Upper lobe of left lung (tissue), 6 donors: ENCODE measurements at regions not wholly inside any gene's neighbourhood (a gene's known extent, or its start where the extent isn't known, plus 50 kb on each side); places are given as distances from the start of the nearest gene placed in this dataset.

ENCODE experiments used
- ATAC-seq, 2 donors: fragments of 200-7000 bp; cut with Tn5 transposase; one replicate each; pipeline ENCODE4 v1.9.1; 2022; ENCODE audit warnings: mild to moderate bottlenecking in 2 of 2, moderate library complexity in 2 of 2; ENCODE audit not compliant: low FRiP score in 2 of 2
- DNase-seq, 2 donors: peaks; one replicate each; pipeline ENCODE4 v3.0.0-alpha.2; 2019 to 2020
- H3K27ac ChIP-seq, 4 donors: fragments of 200-600 bp; sonication (generic); one replicate each; pipeline ENCODE4 v1.5.1; 2016 to 2019
- H3K27me3 ChIP-seq, 4 donors: fragments of 200-600 bp; sonication (generic); one replicate each; pipeline ENCODE4 v1.5.1; 2017 to 2019
- H3K36me3 ChIP-seq, 4 donors: fragments of 200-600 bp; sonication (generic); one replicate each; pipeline ENCODE4 v1.5.1; 2016 to 2019
- H3K4me1 ChIP-seq, 4 donors: fragments of 200-600 bp; sonication (generic); one replicate each; pipeline ENCODE4 v1.5.1; 2018 to 2019
- H3K4me3 ChIP-seq, 4 donors: fragments of 200-600 bp; sonication (generic); one replicate each; pipeline ENCODE4 v1.5.1; 2017 to 2019; ENCODE audit warnings: mild to moderate bottlenecking in 2 of 4, moderate library complexity in 1 of 4
- H3K9me3 ChIP-seq, 4 donors: fragments of 200-600 bp; sonication (generic); one replicate each; pipeline ENCODE4 v1.5.1; 2018 to 2019
- EP300 ChIP-seq, 4 donors: sonication (generic); formaldehyde crosslinking; IDR thresholded peaks; one replicate each; pipeline ENCODE4 v1.5.1; 2017; ENCODE audit warnings: antibody characterized with exemption in 4 of 4, control low read depth in 2 of 4
- POLR2A ChIP-seq, 4 donors: fragments of 450-650 bp; IDR thresholded peaks; one replicate each; pipeline ENCODE4 v1.5.1; 2016 to 2017; ENCODE audit warnings: antibody characterized with exemption in 4 of 4, mild to moderate bottlenecking in 2 of 4
- POLR2AphosphoS5 ChIP-seq, 2 donors: sonication (generic); formaldehyde crosslinking; IDR thresholded peaks; one replicate each; pipeline ENCODE4 v1.5.1; 2017; ENCODE audit warnings: antibody characterized with exemption in 2 of 2
- WGBS, 2 donors: methylation state at CpG; one replicate each; pipeline ENCODE4 v1.1.5; 2017 to 2018; 5-methylcytosine and 5-hydroxymethylcytosine counted together
- TF ChIP-seq, protein P1 (sequence below), 6 experiments: fragments of 450-650 bp in 4 of 6; fragments of 200-600 bp in 2 of 6; sonication (generic) in 2 of 6; IDR thresholded peaks; one replicate each; pipeline ENCODE4 v1.5.1; 2016 to 2019; ENCODE audit warnings: antibody characterized with exemption in 6 of 6
- donor health status: DM: no; HTN: no; CAD: no; lungs with moderate emphysema.
- donor health status: DM: no; HTN: yes; CAD: no; lungs with severe emphysema.

DNA sequence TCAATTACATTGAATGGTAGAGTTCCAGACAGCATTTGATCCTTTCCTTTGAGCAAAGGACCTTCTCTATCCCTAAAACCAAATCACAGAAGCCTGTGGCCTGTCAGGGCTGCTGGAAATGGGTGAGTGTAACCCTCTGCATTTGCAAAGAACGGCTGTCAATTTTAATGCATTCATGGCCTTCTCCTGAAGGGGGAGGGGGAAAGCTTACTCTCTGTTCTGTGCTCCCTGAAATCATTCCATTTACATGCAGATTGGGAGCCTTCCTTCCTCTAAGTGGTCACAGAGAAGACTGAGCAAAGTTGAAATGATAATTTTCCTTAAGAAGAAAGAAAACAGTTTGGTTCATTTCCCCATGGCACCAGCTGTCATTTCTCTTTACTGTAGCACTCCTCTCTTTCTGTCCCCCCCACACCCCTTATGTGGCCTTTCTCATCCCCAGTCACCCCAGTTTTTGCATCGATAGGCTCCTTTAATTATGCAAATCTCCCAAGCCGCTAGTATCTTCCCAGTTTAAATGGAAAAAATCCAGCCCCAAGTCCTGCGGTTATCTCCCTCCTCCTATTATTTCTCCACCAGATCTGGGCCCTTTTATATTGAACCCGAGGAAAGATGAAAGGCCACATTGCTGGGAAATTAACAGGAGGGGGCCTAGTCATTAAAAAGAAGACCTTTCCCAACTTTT, 109.4 kb upstream of the KIRREL3 start:
- no peaks in the 10 kb centered on the region for H3K27me3 ChIP-seq
- DNase-seq (no peak), ATAC-seq (no peak)
- no peak overlapping the region for H3K27ac ChIP-seq
- H3K4me1 ChIP-seq: no peaks in the 10 kb centered on the region
- no peaks in the 10 kb centered on the region for H3K36me3 ChIP-seq
- 63 to 75% methylated on average over 5 of the region's 5 CpGs for WGBS, 2 donors
- H3K4me3 ChIP-seq: no peak overlapping the region
- TF ChIP-seq, protein P1, sequence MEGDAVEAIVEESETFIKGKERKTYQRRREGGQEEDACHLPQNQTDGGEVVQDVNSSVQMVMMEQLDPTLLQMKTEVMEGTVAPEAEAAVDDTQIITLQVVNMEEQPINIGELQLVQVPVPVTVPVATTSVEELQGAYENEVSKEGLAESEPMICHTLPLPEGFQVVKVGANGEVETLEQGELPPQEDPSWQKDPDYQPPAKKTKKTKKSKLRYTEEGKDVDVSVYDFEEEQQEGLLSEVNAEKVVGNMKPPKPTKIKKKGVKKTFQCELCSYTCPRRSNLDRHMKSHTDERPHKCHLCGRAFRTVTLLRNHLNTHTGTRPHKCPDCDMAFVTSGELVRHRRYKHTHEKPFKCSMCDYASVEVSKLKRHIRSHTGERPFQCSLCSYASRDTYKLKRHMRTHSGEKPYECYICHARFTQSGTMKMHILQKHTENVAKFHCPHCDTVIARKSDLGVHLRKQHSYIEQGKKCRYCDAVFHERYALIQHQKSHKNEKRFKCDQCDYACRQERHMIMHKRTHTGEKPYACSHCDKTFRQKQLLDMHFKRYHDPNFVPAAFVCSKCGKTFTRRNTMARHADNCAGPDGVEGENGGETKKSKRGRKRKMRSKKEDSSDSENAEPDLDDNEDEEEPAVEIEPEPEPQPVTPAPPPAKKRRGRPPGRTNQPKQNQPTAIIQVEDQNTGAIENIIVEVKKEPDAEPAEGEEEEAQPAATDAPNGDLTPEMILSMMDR (IDR thresholded peaks at IDR 0.05): no peak
- TF ChIP-seq EP300 (IDR thresholded peaks at IDR 0.05) (no peak), POLR2AphosphoS5 (IDR thresholded peaks at IDR 0.05) (no peak), POLR2A (IDR thresholded peaks at IDR 0.05) (no peak)
- H3K9me3 ChIP-seq: no peaks in the 10 kb centered on the region

DNA sequence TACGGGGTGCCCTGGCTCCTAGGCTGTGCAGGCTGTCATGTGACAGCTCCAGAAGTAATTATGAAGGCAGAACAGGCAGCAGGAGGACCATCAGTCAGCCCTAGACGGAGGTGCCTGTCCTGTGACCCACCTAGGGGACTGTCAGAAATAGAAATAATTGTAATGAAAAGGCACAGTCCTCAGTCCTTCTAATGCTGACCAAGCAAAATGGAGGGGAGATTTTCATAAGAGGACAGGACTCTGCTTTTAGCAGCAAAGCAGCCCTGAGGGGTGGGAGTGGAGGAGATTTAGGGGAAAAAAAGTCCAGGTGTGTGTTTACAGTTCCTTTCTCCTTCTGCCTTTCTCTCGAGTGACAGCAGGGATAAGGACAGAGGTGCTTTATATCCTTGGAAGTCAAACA, 108.3 kb upstream of the KIRREL3 start:
- Histone ChIP-seq H3K4me1 (no peaks in the 10 kb centered on the region), H3K27me3 (no peaks in the 10 kb centered on the region), H3K27ac (no peak overlapping the region), H3K36me3 (no peaks in the 10 kb centered on the region), H3K4me3 (no peak overlapping the region), H3K9me3 (no peaks in the 10 kb centered on the region)
- 68 to 87% methylated on average over 2 to 3 of the region's 3 CpGs for WGBS, 2 donors
- TF ChIP-seq EP300 (IDR thresholded peaks at IDR 0.05) (no peak), POLR2A (IDR thresholded peaks at IDR 0.05) (no peak), POLR2AphosphoS5 (IDR thresholded peaks at IDR 0.05) (no peak)
- TF ChIP-seq, protein P1 (IDR thresholded peaks at IDR 0.05): no peak
- ATAC-seq (no peak), DNase-seq (no peak)

- no peak for TF ChIP-seq POLR2A (IDR thresholded peaks at IDR 0.05)
- TF ChIP-seq, protein P1 (IDR thresholded peaks at IDR 0.05): no peak
- TF ChIP-seq POLR2AphosphoS5 (IDR thresholded peaks at IDR 0.05): no peak
- TF ChIP-seq EP300 (IDR thresholded peaks at IDR 0.05): no peak
- no peak for ATAC-seq
- Histone ChIP-seq H3K9me3 (no peaks in the 10 kb centered on the region), H3K36me3 (no peaks in the 10 kb centered on the region), H3K4me1 (no peaks in the 10 kb centered on the region), H3K27me3 (no peaks in the 10 kb centered on the region), H3K4me3 (no peak overlapping the region), H3K27ac (no peak overlapping the region)
- DNase-seq: no peak
- 65% methylated on average over 2 of the region's 2 CpGs; no CpG with 5 or more reads in 1 of the 2 donors for WGBS, 2 donors
Measured at GRCh38 chr11:127106938-127107337, 106.4 kb upstream of the KIRREL3 start.

DNA sequence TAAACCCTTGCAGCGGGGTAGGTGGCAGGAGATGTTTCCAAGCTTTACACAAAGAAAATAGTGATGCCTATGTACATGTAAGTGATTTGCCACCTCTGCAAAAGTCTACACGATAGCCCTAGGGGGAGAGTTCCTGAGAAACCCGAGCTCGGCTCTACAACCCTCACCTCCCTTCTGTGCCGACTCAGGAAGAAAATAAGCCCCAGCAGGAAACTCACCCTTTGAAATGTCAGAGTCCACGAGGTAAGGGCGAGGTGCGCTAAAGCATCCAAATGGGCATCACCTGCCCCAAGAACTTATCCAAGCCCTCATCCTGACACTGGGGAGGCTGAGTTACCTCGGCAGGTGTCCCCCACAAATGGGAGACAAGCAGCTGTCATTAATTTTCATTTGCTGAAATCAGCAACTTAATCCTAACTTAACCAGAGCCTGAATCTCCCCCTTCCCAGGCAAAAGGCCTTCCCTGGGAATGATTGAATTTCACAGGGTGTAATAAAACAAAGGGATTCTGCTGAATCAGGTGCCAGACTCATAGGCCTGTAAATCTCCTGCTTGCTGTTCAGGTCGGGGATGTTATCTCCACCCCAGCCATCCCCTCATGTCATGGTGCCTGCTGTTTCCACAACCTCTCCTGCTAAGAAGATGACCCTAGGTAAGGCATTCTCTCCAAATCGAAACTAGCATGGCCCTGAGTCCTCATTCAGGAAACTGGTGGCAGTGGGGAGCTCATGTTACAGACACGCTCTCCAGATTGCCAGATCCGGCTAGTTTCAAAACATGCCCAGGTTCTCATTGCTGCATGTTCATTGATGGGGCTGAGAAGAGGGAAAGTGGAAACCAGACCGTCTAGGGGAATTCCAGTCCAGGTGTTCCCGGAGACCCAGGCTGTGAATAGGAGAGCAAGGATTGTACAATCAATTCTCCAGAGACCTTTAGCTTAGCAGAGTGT, 105.3 kb upstream of the KIRREL3 start:
- DNase-seq: peak in 1 of 2 donors; percentile 51
- Histone ChIP-seq H3K27me3 (no peaks in the 10 kb centered on the region), H3K27ac (no peak overlapping the region), H3K4me1 (no peaks in the 10 kb centered on the region), H3K4me3 (no peak overlapping the region), H3K9me3 (no peaks in the 10 kb centered on the region), H3K36me3 (no peaks in the 10 kb centered on the region)
- 57 to 69% methylated on average over 13 to 15 of the region's 15 CpGs for WGBS, 2 donors
- ATAC-seq: no peak
- no peak for TF ChIP-seq POLR2A (IDR thresholded peaks at IDR 0.05)
- no peak for TF ChIP-seq POLR2AphosphoS5 (IDR thresholded peaks at IDR 0.05)
- no peak for TF ChIP-seq EP300 (IDR thresholded peaks at IDR 0.05)
- TF ChIP-seq, protein P1 (IDR thresholded peaks at IDR 0.05): no peak
